WTC11 (cell line): ENCODE measurements at regions not wholly inside any gene's neighbourhood (a gene's known extent, or its start where the extent isn't known, plus 50 kb on each side); places are given as distances from the start of the nearest gene placed in this dataset.

Experiments
- ATAC-seq: fragments of 200-7000 bp; cut with Tn5 transposase; 2 replicates; pipeline ENCODE4 v1.10.0; 2021; ENCODE audit warnings: mild to moderate bottlenecking, moderate library complexity
- CTCF ChIA-PET: fragments of 300-600 bp; sonication (Branson Sonifier 250); formaldehyde crosslinking; loops from one replicate; lab custom pipeline; 2021; ENCODE audit warnings: antibody characterized with exemption; lab: Charles Lee
- POLR2A ChIA-PET: fragments of 350-600 bp; sonication (Branson Sonifier 250); formaldehyde crosslinking; loops from one replicate; lab custom pipeline; 2021; ENCODE audit warnings: antibody characterized with exemption; lab: Charles Lee
- DNase-seq: peaks from one replicate; pipeline ENCODE4 v3.0.0; 2021; ENCODE audit warnings: low spot score
- H3K27ac Mint-ChIP-seq: 2 replicates; pipeline ENCODE4 v1.8.0; 2021; ENCODE audit warnings: mixed read lengths
- H3K27me3 Mint-ChIP-seq: 2 replicates; pipeline ENCODE4 v1.8.0; 2021; ENCODE audit warnings: low read depth, mild to moderate bottlenecking, moderate library complexity, mixed read lengths
- H3K36me3 Mint-ChIP-seq: 2 replicates; pipeline ENCODE4 v1.8.0; 2021; ENCODE audit warnings: mixed read lengths
- H3K4me1 Mint-ChIP-seq: 2 replicates; pipeline ENCODE4 v1.8.0; 2022; ENCODE audit warnings: mixed read lengths
- H3K4me3 Mint-ChIP-seq: 2 replicates; pipeline ENCODE4 v1.8.0; 2021; ENCODE audit warnings: mild to moderate bottlenecking, moderate library complexity, mixed read lengths
- H3K9me3 Mint-ChIP-seq: 2 replicates; pipeline ENCODE4 v1.8.0; 2021; ENCODE audit warnings: mixed read lengths
- CTCF ChIP-seq: fragments of 200-600 bp; IDR thresholded peaks from 2 replicates; pipeline ENCODE4 v1.8.0; 2022; ENCODE audit warnings: antibody characterized with exemption
- EMX1 ChIP-seq: fragments of 250-450 bp; sonication (Bioruptor Pico); IDR thresholded peaks from 2 replicates; pipeline ENCODE4 v1.8.0; 2021; ENCODE audit warnings: mild to moderate bottlenecking
- ERG ChIP-seq: fragments of 250-450 bp; sonication (Bioruptor Pico); IDR thresholded peaks from 2 replicates; pipeline ENCODE4 v1.8.0; 2021; ENCODE audit warnings: mild to moderate bottlenecking
- HMGXB4 ChIP-seq: sonication (generic); formaldehyde crosslinking; IDR thresholded peaks from 2 replicates; pipeline ENCODE4 v1.8.1; 2023; ENCODE audit warnings: mild to moderate bottlenecking, moderate library complexity, missing genetic modification reagents
- NFATC4 ChIP-seq: fragments of 250-450 bp; sonication (Bioruptor Pico); IDR thresholded peaks from 2 replicates; pipeline ENCODE4 v1.9.0; 2021; ENCODE audit warnings: mild to moderate bottlenecking
- NFYB ChIP-seq: sonication (generic); formaldehyde crosslinking; conservative IDR thresholded peaks from 2 replicates; pipeline ENCODE4 v1.8.0; 2022; ENCODE audit warnings: low read depth, missing genetic modification reagents
- NR1H2 ChIP-seq: sonication (generic); formaldehyde crosslinking; IDR thresholded peaks from 2 replicates; pipeline ENCODE4 v1.9.0; 2021; ENCODE audit warnings: mild to moderate bottlenecking, moderate library complexity, missing genetic modification reagents
- USF1 ChIP-seq: sonication (generic); formaldehyde crosslinking; IDR thresholded peaks from 2 replicates; pipeline ENCODE4 v1.8.0; 2022; ENCODE audit warnings: mild to moderate bottlenecking, missing genetic modification reagents
- ZNF121 ChIP-seq: sonication (generic); formaldehyde crosslinking; IDR thresholded peaks from 2 replicates; pipeline ENCODE4 v1.8.0; 2023; ENCODE audit warnings: missing genetic modification reagents
- ZNF416 ChIP-seq: fragments of 250-450 bp; sonication (Bioruptor Pico); IDR thresholded peaks from 2 replicates; pipeline ENCODE4 v1.9.0; 2021; ENCODE audit warnings: mild to moderate bottlenecking, inconsistent platforms
- TF ChIP-seq, protein P1 (sequence below): sonication (generic); formaldehyde crosslinking; IDR thresholded peaks from 2 replicates; pipeline ENCODE4 v1.8.1; 2023; ENCODE audit warnings: mild to moderate bottlenecking, missing genetic modification reagents, moderate library complexity
- TF ChIP-seq, protein P2 (sequence below): sonication (generic); formaldehyde crosslinking; IDR thresholded peaks from 2 replicates; pipeline ENCODE4 v1.8.0; 2023; ENCODE audit warnings: missing genetic modification reagents, mild to moderate bottlenecking, borderline replicate concordance
- TF ChIP-seq, protein P3 (sequence below): sonication (generic); formaldehyde crosslinking; IDR thresholded peaks from 2 replicates; pipeline ENCODE4 v1.8.0; 2022; ENCODE audit warnings: mild to moderate bottlenecking, missing genetic modification reagents
- TF ChIP-seq, protein P4 (sequence below): sonication (generic); formaldehyde crosslinking; IDR thresholded peaks from 2 replicates; pipeline ENCODE4 v1.8.0; 2023; ENCODE audit warnings: missing genetic modification reagents

DNA sequence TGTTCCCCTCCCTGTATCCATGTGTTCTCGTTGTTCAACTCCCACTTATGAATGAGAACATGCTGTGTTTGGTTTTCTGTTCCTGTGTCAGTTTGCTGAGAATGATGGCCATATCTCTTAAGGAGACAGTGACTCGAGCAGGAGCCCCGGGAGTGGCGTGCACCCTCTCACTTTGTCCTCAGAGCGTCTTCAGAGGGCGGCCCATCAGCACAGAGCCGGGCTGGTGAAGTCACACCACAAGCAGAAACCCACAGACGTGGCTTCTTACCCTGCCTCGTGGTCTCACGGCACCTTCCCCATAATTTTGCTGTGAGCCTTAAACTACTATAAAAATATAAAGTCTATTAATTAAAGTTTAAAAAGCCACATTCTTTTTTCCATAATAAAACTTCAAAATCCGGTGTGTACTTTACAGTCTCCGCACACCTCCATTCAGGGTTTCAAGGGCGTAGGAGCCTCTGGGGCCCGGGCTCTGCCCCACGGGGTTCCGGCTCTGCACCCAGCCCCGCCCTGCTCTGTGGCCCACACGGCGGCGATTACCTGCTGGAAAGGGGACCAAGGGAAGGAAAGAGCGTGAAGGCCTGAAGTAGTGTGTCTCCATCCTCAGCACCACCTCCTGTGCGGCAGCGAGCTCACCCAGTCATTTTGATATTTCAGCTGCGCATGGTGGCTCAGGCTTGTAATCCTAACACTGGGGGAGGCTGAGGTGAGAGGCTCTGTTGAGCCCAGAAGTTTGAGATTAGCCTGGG is 101.3 kb upstream of the SOX1 start:
- peak; percentile 30; the same call in 1 of the 2 replicates for TF ChIP-seq ZNF121 (CRISPR knock-in tag)
- TF ChIP-seq HMGXB4 (CRISPR knock-in tag) = no peak
- H3K27ac Mint-ChIP-seq = no peak overlapping the region
- H3K4me1 Mint-ChIP-seq = no peaks in the 10 kb centered on the region
- no peaks in the 10 kb centered on the region for H3K36me3 Mint-ChIP-seq
- ATAC-seq = no peak
- no peaks in the 10 kb centered on the region; the same call in 1 of the 2 replicates for H3K27me3 Mint-ChIP-seq
- POLR2A ChIA-PET = no interaction called here
- H3K4me3 Mint-ChIP-seq = no peak overlapping the region
- H3K9me3 Mint-ChIP-seq = no peaks in the 10 kb centered on the region
- DNase-seq = no peak
- CTCF ChIA-PET = no interaction called here

DNA sequence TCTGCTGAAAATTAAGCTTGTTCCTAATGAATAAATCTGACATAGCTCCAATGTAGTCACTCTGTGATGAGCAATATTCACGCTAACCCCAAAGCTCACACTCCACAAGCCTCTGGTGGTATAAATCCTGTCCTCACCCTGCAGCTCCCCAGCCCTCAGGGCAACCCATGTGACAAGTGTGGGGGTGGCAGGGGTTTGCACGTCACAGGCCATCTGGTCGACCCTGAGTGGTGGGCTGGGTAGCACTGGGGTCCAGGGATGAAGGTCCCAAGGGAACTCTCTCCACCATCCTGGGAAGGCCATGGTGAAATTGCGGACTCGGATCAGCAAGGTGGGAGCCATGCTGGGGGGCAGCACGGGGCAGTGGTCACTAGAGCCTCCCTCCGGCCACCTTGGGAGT is 100.0 kb upstream of the SOX1 start:
- H3K4me1 Mint-ChIP-seq = 0 out of 2 replicates have a peak, but pooled peaks cover 6% of the 10 kb centered on the region
- ChIA-PET POLR2A (no interaction called here), CTCF (no interaction called here)
- no peak for DNase-seq
- H3K4me3 Mint-ChIP-seq = no peak overlapping the region
- TF ChIP-seq NFATC4 (CRISPR knock-in tag) (no peak), HMGXB4 (CRISPR knock-in tag) (no peak), NFYB (no peak), CTCF (no peak), USF1 (no peak), ERG (CRISPR knock-in tag) (no peak), NR1H2 (CRISPR knock-in tag) (no peak), EMX1 (CRISPR knock-in tag) (no peak), ZNF416 (no peak)
- TF ChIP-seq, protein P1, sequence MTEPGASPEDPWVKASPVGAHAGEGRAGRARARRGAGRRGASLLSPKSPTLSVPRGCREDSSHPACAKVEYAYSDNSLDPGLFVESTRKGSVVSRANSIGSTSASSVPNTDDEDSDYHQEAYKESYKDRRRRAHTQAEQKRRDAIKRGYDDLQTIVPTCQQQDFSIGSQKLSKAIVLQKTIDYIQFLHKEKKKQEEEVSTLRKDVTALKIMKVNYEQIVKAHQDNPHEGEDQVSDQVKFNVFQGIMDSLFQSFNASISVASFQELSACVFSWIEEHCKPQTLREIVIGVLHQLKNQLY (CRISPR knock-in tag) = no peak
- TF ChIP-seq, protein P2, sequence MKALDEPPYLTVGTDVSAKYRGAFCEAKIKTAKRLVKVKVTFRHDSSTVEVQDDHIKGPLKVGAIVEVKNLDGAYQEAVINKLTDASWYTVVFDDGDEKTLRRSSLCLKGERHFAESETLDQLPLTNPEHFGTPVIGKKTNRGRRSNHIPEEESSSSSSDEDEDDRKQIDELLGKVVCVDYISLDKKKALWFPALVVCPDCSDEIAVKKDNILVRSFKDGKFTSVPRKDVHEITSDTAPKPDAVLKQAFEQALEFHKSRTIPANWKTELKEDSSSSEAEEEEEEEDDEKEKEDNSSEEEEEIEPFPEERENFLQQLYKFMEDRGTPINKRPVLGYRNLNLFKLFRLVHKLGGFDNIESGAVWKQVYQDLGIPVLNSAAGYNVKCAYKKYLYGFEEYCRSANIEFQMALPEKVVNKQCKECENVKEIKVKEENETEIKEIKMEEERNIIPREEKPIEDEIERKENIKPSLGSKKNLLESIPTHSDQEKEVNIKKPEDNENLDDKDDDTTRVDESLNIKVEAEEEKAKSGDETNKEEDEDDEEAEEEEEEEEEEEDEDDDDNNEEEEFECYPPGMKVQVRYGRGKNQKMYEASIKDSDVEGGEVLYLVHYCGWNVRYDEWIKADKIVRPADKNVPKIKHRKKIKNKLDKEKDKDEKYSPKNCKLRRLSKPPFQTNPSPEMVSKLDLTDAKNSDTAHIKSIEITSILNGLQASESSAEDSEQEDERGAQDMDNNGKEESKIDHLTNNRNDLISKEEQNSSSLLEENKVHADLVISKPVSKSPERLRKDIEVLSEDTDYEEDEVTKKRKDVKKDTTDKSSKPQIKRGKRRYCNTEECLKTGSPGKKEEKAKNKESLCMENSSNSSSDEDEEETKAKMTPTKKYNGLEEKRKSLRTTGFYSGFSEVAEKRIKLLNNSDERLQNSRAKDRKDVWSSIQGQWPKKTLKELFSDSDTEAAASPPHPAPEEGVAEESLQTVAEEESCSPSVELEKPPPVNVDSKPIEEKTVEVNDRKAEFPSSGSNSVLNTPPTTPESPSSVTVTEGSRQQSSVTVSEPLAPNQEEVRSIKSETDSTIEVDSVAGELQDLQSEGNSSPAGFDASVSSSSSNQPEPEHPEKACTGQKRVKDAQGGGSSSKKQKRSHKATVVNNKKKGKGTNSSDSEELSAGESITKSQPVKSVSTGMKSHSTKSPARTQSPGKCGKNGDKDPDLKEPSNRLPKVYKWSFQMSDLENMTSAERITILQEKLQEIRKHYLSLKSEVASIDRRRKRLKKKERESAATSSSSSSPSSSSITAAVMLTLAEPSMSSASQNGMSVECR = no peak
- TF ChIP-seq, protein P3, sequence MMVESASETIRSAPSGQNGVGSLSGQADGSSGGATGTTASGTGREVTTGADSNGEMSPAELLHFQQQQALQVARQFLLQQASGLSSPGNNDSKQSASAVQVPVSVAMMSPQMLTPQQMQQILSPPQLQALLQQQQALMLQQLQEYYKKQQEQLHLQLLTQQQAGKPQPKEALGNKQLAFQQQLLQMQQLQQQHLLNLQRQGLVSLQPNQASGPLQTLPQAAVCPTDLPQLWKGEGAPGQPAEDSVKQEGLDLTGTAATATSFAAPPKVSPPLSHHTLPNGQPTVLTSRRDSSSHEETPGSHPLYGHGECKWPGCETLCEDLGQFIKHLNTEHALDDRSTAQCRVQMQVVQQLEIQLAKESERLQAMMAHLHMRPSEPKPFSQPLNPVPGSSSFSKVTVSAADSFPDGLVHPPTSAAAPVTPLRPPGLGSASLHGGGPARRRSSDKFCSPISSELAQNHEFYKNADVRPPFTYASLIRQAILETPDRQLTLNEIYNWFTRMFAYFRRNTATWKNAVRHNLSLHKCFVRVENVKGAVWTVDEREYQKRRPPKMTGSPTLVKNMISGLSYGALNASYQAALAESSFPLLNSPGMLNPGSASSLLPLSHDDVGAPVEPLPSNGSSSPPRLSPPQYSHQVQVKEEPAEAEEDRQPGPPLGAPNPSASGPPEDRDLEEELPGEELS = no peak
- TF ChIP-seq, protein P4, sequence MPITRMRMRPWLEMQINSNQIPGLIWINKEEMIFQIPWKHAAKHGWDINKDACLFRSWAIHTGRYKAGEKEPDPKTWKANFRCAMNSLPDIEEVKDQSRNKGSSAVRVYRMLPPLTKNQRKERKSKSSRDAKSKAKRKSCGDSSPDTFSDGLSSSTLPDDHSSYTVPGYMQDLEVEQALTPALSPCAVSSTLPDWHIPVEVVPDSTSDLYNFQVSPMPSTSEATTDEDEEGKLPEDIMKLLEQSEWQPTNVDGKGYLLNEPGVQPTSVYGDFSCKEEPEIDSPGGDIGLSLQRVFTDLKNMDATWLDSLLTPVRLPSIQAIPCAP = no peak
- H3K9me3 Mint-ChIP-seq = no peaks in the 10 kb centered on the region
- no peak for ATAC-seq
- no peak overlapping the region for H3K27ac Mint-ChIP-seq
- H3K36me3 Mint-ChIP-seq = no peaks in the 10 kb centered on the region
- H3K27me3 Mint-ChIP-seq = no peaks in the 10 kb centered on the region; the same call in 1 of the 2 replicates
